Body of pancreas (tissue), 4 donors: ENCODE measurements at regions not wholly inside any gene's neighbourhood (a gene's known extent, or its start where the extent isn't known, plus 50 kb on each side); places are given as distances from the start of the nearest gene placed in this dataset.

Experiments
- ATAC-seq: fragments of 150-250 bp; one replicate; pipeline ENCODE4 v1.9.1; 2016
- DNase-seq, 4 donors: peaks; one replicate each; pipeline ENCODE4 v3.0.0-alpha.2; 2019
- H3K27ac ChIP-seq, 4 donors: fragments of 200-600 bp; sonication (generic); 1 replicate in 3 of 4; 2 replicates in 1 of 4; pipeline versions ENCODE4 v1.5.1 to v1.6.1; 2016 to 2019; ENCODE audit warnings: mild to moderate bottlenecking in 1 of 4, mixed read lengths in 1 of 4, moderate library complexity in 1 of 4
- H3K27me3 ChIP-seq, 2 donors: fragments of 200-600 bp; sonication (generic); one replicate each; pipeline ENCODE4 v1.6.0; 2016; ENCODE audit warnings: mild to moderate bottlenecking in 1 of 2
- H3K36me3 ChIP-seq, 2 donors: fragments of 200-600 bp; sonication (generic); replicated peaks in 1 of 2; 2 replicates each; pipeline ENCODE4 v1.5.1; 2016; ENCODE audit warnings: low read depth in 2 of 2; ENCODE audit not compliant: insufficient read depth in 1 of 2
- H3K4me1 ChIP-seq: fragments of 200-600 bp; sonication (generic); one replicate; pipeline ENCODE4 v1.6.0; 2016
- H3K4me3 ChIP-seq, 2 donors: fragments of 200-600 bp; sonication (generic); 1 replicate in 1 of 2; 2 replicates in 1 of 2; pipeline ENCODE4 v1.5.1; 2016 to 2019
- H3K9me3 ChIP-seq, 3 donors: fragments of 200-600 bp; sonication (generic); 1 replicate in 2 of 3; 2 replicates in 1 of 3; pipeline ENCODE4 v1.5.1; 2016
- CTCF ChIP-seq, 7 experiments: fragments of 450-650 bp in 4 of 7; fragments of 200-600 bp in 3 of 7; sonication (generic) in 3 of 7; IDR thresholded peaks; one replicate each; pipeline ENCODE4 v1.5.1; 2016 to 2019; ENCODE audit warnings: antibody characterized with exemption in 7 of 7
- POLR2A ChIP-seq, 3 donors: fragments of 450-650 bp; IDR thresholded peaks; one replicate each; pipeline ENCODE4 v1.6.1; 2016; ENCODE audit warnings: antibody characterized with exemption in 3 of 3, mild to moderate bottlenecking in 2 of 3
- WGBS, 2 donors: methylation state at CpG; one replicate each; pipeline ENCODE4 v1.1.5; 2017; 5-methylcytosine and 5-hydroxymethylcytosine counted together
- intact Hi-C: fragments of 100-400 bp; cut with DNase I; formaldehyde crosslinking; loops from one replicate; pipeline ENCODE4 v1.15.1; 2023

GRCh38 chr22:27685515-27685914 is 116.0 kb downstream of the MN1 start:
- Histone ChIP-seq H3K9me3 (no peaks in the 10 kb centered on the region), H3K27ac (no peak overlapping the region), H3K36me3 (no peaks in the 10 kb centered on the region), H3K4me1 (peaks cover 10% of the 10 kb centered on the region), H3K27me3 (no peaks in the 10 kb centered on the region), H3K4me3 (no peak overlapping the region)
- no peak for ATAC-seq
- WGBS, 2 donors = 68 to 82% methylated on average over 4 to 5 of the region's 5 CpGs
- DNase-seq = peak in 1 of 4 donors; percentile 16
- TF ChIP-seq POLR2A (IDR thresholded peaks at IDR 0.05) (no peak), CTCF (IDR thresholded peaks at IDR 0.05) (no peak)
- intact Hi-C loops = no loop called here

GRCh38 chr22:27685970-27686369 is 115.6 kb downstream of the MN1 start:
- no peak for ATAC-seq
- H3K27me3 ChIP-seq = no peaks in the 10 kb centered on the region
- H3K4me1 ChIP-seq = peaks cover 10% of the 10 kb centered on the region
- 92% methylated on average over 1 of the region's 1 CpG for WGBS, 2 donors
- intact Hi-C loops = no loop called here
- no peaks in the 10 kb centered on the region for H3K36me3 ChIP-seq
- TF ChIP-seq CTCF (IDR thresholded peaks at IDR 0.05) = no peak
- no peaks in the 10 kb centered on the region for H3K9me3 ChIP-seq
- DNase-seq = no peak
- H3K27ac ChIP-seq = peak overlapping the region; percentile 4 to 66 (median 56)
- H3K4me3 ChIP-seq = no peak overlapping the region

- TF ChIP-seq POLR2A (IDR thresholded peaks at IDR 0.05) (no peak), CTCF (IDR thresholded peaks at IDR 0.05) (no peak)
- no peaks in the 10 kb centered on the region for H3K9me3 ChIP-seq
- no peaks in the 10 kb centered on the region for H3K27me3 ChIP-seq
- peaks cover 10% of the 10 kb centered on the region for H3K4me1 ChIP-seq
- WGBS, 2 donors = 34 to 69% methylated on average over 9 to 10 of the region's 10 CpGs
- H3K4me3 ChIP-seq = no peak overlapping the region
- intact Hi-C loops = no loop called here
- no peaks in the 10 kb centered on the region for H3K36me3 ChIP-seq
- DNase-seq (peak; percentile 54 to 85 (median 72)), ATAC-seq (peak; percentile 88)
- H3K27ac ChIP-seq = peak overlapping the region; percentile 6 to 66 (median 56)
Observed at GRCh38 chr22:27686534-27686933, 115.0 kb downstream of the MN1 start.

GRCh38 chr22:27687984-27688545 is 113.5 kb downstream of the MN1 start:
- Histone ChIP-seq H3K9me3 (no peaks in the 10 kb centered on the region), H3K36me3 (no peaks in the 10 kb centered on the region), H3K27me3 (no peaks in the 10 kb centered on the region), H3K4me1 (peaks cover 10% of the 10 kb centered on the region), H3K27ac (no peak overlapping the region), H3K4me3 (no peak overlapping the region)
- TF ChIP-seq POLR2A (IDR thresholded peaks at IDR 0.05) (no peak), CTCF (IDR thresholded peaks at IDR 0.05) (no peak)
- intact Hi-C loops = no loop called here
- 88 to 93% methylated on average over 3 of the region's 3 CpGs for WGBS, 2 donors
- DNase-seq = no peak
- ATAC-seq = no peak

- peaks cover 10% of the 10 kb centered on the region for H3K4me1 ChIP-seq
- TF ChIP-seq POLR2A (IDR thresholded peaks at IDR 0.05) = no peak
- no peak for TF ChIP-seq CTCF (IDR thresholded peaks at IDR 0.05)
- no peaks in the 10 kb centered on the region for H3K27me3 ChIP-seq
- H3K36me3 ChIP-seq = no peaks in the 10 kb centered on the region
- intact Hi-C loops = no loop called here
- WGBS, 2 donors = 79 to 85% methylated on average over 1 of the region's 1 CpG
- H3K27ac ChIP-seq = no peak overlapping the region
- DNase-seq (no peak), ATAC-seq (no peak)
- no peaks in the 10 kb centered on the region for H3K9me3 ChIP-seq
- no peak overlapping the region for H3K4me3 ChIP-seq
Observed at GRCh38 chr22:27689664-27690063, 111.9 kb downstream of the MN1 start.
